A673 (cell line): ENCODE measurements at regions not wholly inside any gene's neighbourhood (a gene's known extent, or its start where the extent isn't known, plus 50 kb on each side); places are given as distances from the start of the nearest gene placed in this dataset.

Source experiments
- EZH2 ChIP-seq: fragments of 200-600 bp; sonication (generic); IDR thresholded peaks from 2 replicates; pipeline ENCODE4 v1.6.1; 2017; ENCODE audit warnings: borderline replicate concordance, low read depth, mild to moderate bottlenecking, mixed read lengths, antibody characterized with exemption, low read length; ENCODE audit not compliant: poor library complexity, severe bottlenecking
- TF ChIP-seq, protein P1 (sequence below): fragments of 300-800, 200-600 bp; sonication (generic); conservative IDR thresholded peaks from 2 replicates; pipeline ENCODE4 v1.5.1; 2017; ENCODE audit warnings: low read depth, mild to moderate bottlenecking, antibody characterized with exemption, low read length, moderate library complexity, mixed read lengths

DNA sequence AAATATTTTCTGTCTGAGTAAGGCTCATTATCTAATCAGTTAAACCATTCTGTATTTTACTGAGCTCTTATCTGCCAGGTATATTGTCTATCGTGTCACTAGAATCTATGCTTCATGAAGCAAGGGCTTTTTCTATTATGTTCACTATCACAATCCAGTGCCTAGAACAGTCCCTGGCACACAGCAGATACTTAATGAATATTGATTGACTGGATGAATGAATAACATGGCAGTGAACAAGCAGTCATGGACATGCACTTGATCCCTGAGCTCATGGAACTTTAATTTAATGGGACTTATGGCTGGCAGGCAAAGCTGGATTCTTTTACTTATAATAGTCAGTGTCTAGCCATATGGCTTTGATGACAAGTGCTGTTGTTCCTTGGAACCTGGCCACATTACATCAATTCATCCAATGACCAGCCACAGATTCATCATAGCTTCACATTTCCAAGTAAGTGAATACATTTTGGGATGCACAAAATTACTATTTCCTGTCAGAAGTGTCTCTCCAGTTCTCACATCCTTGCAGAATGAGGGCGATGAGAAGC lies 214.8 kb downstream of the COG6 start:
- TF ChIP-seq, protein P1, sequence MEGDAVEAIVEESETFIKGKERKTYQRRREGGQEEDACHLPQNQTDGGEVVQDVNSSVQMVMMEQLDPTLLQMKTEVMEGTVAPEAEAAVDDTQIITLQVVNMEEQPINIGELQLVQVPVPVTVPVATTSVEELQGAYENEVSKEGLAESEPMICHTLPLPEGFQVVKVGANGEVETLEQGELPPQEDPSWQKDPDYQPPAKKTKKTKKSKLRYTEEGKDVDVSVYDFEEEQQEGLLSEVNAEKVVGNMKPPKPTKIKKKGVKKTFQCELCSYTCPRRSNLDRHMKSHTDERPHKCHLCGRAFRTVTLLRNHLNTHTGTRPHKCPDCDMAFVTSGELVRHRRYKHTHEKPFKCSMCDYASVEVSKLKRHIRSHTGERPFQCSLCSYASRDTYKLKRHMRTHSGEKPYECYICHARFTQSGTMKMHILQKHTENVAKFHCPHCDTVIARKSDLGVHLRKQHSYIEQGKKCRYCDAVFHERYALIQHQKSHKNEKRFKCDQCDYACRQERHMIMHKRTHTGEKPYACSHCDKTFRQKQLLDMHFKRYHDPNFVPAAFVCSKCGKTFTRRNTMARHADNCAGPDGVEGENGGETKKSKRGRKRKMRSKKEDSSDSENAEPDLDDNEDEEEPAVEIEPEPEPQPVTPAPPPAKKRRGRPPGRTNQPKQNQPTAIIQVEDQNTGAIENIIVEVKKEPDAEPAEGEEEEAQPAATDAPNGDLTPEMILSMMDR = no peak
- TF ChIP-seq EZH2 = no peak
